OCI-LY1 (cell line): ENCODE measurements at regions not wholly inside any gene's neighbourhood (a gene's known extent, or its start where the extent isn't known, plus 50 kb on each side); places are given as distances from the start of the nearest gene placed in this dataset.

ENCODE experiments used
- CTCF ChIP-seq: fragments of 200-600 bp; sonication (generic), shearing (Covaris generic); IDR thresholded peaks from 2 replicates; pipeline ENCODE4 v1.5.1; 2017; ENCODE audit warnings: mild to moderate bottlenecking, antibody characterized with exemption, low read length, moderate library complexity, mixed read lengths
- EZH2 ChIP-seq: fragments of 200-600 bp; sonication (generic), shearing (Covaris generic); IDR thresholded peaks from 2 replicates; pipeline ENCODE4 v1.8.0; 2017; ENCODE audit warnings: borderline replicate concordance, mixed run types, mild to moderate bottlenecking, antibody characterized with exemption, low read length, moderate library complexity, mixed read lengths

- TF ChIP-seq CTCF (no peak), EZH2 (no peak)
These were observed 190.3 kb downstream of the SNX18 start for GRCh38 chr5:54707841-54708240.
